Breast epithelium (tissue), 3 donors: ENCODE measurements at regions not wholly inside any gene's neighbourhood (a gene's known extent, or its start where the extent isn't known, plus 50 kb on each side); places are given as distances from the start of the nearest gene placed in this dataset.

Experiments
- POLR2A ChIP-seq: fragments of 450-650 bp; IDR thresholded peaks from one replicate; pipeline ENCODE4 v1.6.1; 2016; ENCODE audit warnings: antibody characterized with exemption, mild to moderate bottlenecking, moderate library complexity
- POLR2AphosphoS5 ChIP-seq, 3 donors: sonication (generic); formaldehyde crosslinking; IDR thresholded peaks; one replicate each; pipeline ENCODE4 v1.6.1; 2017; ENCODE audit warnings: antibody characterized with exemption in 3 of 3
- TF ChIP-seq, protein P1 (sequence below), 3 donors: fragments of 450-650 bp; IDR thresholded peaks; one replicate each; pipeline ENCODE4 v1.5.1; 2016 to 2017; ENCODE audit warnings: antibody characterized with exemption in 3 of 3, mild to moderate bottlenecking in 3 of 3, moderate library complexity in 3 of 3

DNA sequence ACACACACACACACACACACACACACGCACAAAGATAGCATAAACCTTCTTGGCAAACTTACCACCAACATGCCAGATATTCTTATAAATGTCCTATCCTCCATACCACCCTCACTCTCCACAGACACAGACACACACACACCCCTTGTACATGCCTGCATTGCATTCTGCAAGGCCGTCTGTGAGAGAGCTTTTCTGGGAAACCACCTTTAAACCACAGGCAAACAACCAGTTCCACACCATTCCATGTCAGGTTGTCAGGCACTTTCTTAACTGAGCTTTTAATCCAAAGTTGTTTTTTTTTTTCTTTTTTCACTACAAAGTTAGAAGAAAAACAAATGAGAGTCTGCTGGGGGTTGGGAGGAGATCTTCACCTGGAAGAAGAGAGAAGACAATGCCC lies 221.1 kb downstream of the C1D start:
- TF ChIP-seq POLR2A (no peak), POLR2AphosphoS5 (IDR thresholded peaks at IDR 0.05) (no peak)
- TF ChIP-seq, protein P1, sequence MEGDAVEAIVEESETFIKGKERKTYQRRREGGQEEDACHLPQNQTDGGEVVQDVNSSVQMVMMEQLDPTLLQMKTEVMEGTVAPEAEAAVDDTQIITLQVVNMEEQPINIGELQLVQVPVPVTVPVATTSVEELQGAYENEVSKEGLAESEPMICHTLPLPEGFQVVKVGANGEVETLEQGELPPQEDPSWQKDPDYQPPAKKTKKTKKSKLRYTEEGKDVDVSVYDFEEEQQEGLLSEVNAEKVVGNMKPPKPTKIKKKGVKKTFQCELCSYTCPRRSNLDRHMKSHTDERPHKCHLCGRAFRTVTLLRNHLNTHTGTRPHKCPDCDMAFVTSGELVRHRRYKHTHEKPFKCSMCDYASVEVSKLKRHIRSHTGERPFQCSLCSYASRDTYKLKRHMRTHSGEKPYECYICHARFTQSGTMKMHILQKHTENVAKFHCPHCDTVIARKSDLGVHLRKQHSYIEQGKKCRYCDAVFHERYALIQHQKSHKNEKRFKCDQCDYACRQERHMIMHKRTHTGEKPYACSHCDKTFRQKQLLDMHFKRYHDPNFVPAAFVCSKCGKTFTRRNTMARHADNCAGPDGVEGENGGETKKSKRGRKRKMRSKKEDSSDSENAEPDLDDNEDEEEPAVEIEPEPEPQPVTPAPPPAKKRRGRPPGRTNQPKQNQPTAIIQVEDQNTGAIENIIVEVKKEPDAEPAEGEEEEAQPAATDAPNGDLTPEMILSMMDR (IDR thresholded peaks at IDR 0.05) = no peak
